ENCODE measurements at regions not wholly inside any gene's neighbourhood (a gene's known extent, or its start where the extent isn't known, plus 50 kb on each side); places are given as distances from the start of the nearest gene placed in this dataset.

GRCh38 chr4:110271986-110272385, 73.6 kb upstream of the ELOVL6 start:
- TF ChIP-seq, protein P1, sequence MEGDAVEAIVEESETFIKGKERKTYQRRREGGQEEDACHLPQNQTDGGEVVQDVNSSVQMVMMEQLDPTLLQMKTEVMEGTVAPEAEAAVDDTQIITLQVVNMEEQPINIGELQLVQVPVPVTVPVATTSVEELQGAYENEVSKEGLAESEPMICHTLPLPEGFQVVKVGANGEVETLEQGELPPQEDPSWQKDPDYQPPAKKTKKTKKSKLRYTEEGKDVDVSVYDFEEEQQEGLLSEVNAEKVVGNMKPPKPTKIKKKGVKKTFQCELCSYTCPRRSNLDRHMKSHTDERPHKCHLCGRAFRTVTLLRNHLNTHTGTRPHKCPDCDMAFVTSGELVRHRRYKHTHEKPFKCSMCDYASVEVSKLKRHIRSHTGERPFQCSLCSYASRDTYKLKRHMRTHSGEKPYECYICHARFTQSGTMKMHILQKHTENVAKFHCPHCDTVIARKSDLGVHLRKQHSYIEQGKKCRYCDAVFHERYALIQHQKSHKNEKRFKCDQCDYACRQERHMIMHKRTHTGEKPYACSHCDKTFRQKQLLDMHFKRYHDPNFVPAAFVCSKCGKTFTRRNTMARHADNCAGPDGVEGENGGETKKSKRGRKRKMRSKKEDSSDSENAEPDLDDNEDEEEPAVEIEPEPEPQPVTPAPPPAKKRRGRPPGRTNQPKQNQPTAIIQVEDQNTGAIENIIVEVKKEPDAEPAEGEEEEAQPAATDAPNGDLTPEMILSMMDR (conservative IDR thresholded peaks at IDR 0.05) = no peak
- no peak for TF ChIP-seq EZH2 (IDR thresholded peaks at IDR 0.05; ENCODE audit: low read depth)
